PC-9 (cell line): ENCODE measurements at regions not wholly inside any gene's neighbourhood (a gene's known extent, or its start where the extent isn't known, plus 50 kb on each side); places are given as distances from the start of the nearest gene placed in this dataset.

Experiments
- BruUV-seq: library from RNA; stranded (reverse); fragments of 400-500 nt; replicated peaks from 2 replicates; lab custom pipeline; 2021; lab: Mats Ljungman, UMichigan
- CTCF ChIA-PET: fragments of 300-600 bp; sonication (Branson Sonifier 250); formaldehyde crosslinking; loops from one replicate; lab custom pipeline; 2022; ENCODE audit warnings: antibody characterized with exemption; lab: Charles Lee
- POLR2A ChIA-PET: fragments of 300-600 bp; sonication (Branson Sonifier 250); formaldehyde crosslinking; loops from one replicate; lab custom pipeline; 2022; ENCODE audit warnings: antibody characterized with exemption; ENCODE audit not compliant: unreplicated experiment; lab: Charles Lee
- DNase-seq, 2 experiments: peaks; one replicate each; pipeline versions ENCODE4 v3.0.0 to v3.0.0-alpha.2; 2015 to 2022; ENCODE audit warnings: mixed read lengths in 1 of 2
- H2AFZ ChIP-seq: fragments of 200-600 bp; sonication (generic); 2 replicates; pipeline ENCODE4 v1.8.1; 2017; ENCODE audit warnings: antibody characterized with exemption
- H3F3A ChIP-seq: fragments of 200-600 bp; sonication (generic); 2 replicates; pipeline ENCODE4 v1.8.1; 2017; ENCODE audit warnings: antibody characterized with exemption, mild to moderate bottlenecking, low read depth; ENCODE audit not compliant: insufficient read depth
- H3K27ac ChIP-seq: fragments of 200-600 bp; sonication (generic); 2 replicates; pipeline ENCODE4 v1.6.1; 2016; ENCODE audit warnings: mixed run types
- H3K27me3 ChIP-seq: fragments of 200-600 bp; sonication (generic); 2 replicates; pipeline ENCODE4 v1.6.1; 2016; ENCODE audit warnings: low read depth, mixed run types; ENCODE audit not compliant: insufficient read depth
- H3K36me3 ChIP-seq: fragments of 200-600 bp; sonication (generic); 2 replicates; pipeline ENCODE4 v1.6.1; 2016; ENCODE audit warnings: low read depth, mixed run types
- H3K4me1 ChIP-seq: fragments of 200-600 bp; sonication (generic); replicated peaks from 2 replicates; pipeline ENCODE4 v1.6.1; 2016; ENCODE audit warnings: mixed run types; ENCODE audit not compliant: insufficient read depth
- H3K4me2 ChIP-seq: fragments of 200-600 bp; sonication (generic); 2 replicates; pipeline ENCODE4 v1.6.1; 2017; ENCODE audit warnings: mixed run types
- H3K4me3 ChIP-seq: fragments of 200-600 bp; sonication (generic); 2 replicates; pipeline ENCODE4 v1.6.1; 2016; ENCODE audit warnings: mixed run types
- H3K79me2 ChIP-seq: fragments of 200-600 bp; sonication (generic); 2 replicates; pipeline ENCODE4 v1.6.1; 2017; ENCODE audit warnings: low read depth, mixed run types
- H3K9me2 ChIP-seq: fragments of 200-600 bp; sonication (generic); 2 replicates; pipeline ENCODE4 v1.8.1; 2017; ENCODE audit warnings: mild to moderate bottlenecking; ENCODE audit not compliant: insufficient read depth
- H3K9me3 ChIP-seq: fragments of 200-600 bp; sonication (generic); 2 replicates; pipeline ENCODE4 v1.8.1; 2016; ENCODE audit warnings: low read depth; ENCODE audit not compliant: insufficient read depth
- H4K20me1 ChIP-seq: fragments of 200-600 bp; sonication (generic); 2 replicates; pipeline ENCODE4 v1.8.1; 2017; ENCODE audit not compliant: insufficient read depth
- CTCF ChIP-seq: fragments of 200-600 bp; sonication (generic); conservative IDR thresholded peaks from 2 replicates; pipeline ENCODE4 v1.6.1; 2017; ENCODE audit warnings: mixed run types, antibody characterized with exemption, mild to moderate bottlenecking, moderate library complexity
- EZH2 ChIP-seq: fragments of 200-600 bp; sonication (generic); IDR thresholded peaks from 2 replicates; pipeline ENCODE4 v1.8.0; 2017; ENCODE audit warnings: antibody characterized with exemption, low read depth
- intact Hi-C: fragments of 100-400 bp; cut with micrococcal nuclease; formaldehyde crosslinking; loops from one replicate; pipeline ENCODE4 v1.10.0; 2022; ENCODE audit not compliant: unreplicated experiment

GRCh38 chr5:175815126-175815913 is 56.1 kb upstream of the CPLX2 start:
- H3K9me2 ChIP-seq: no peaks in the 10 kb centered on the region
- BruUV-seq: no TSS peak
- peak overlapping the region; percentile 88 for H3K27ac ChIP-seq
- ChIA-PET POLR2A (no interaction called here), CTCF (no interaction called here)
- peak overlapping the region; percentile 56 for H3K4me2 ChIP-seq
- H4K20me1 ChIP-seq: no peaks in the 10 kb centered on the region
- no peak for DNase-seq
- H3K27me3 ChIP-seq: no peaks in the 10 kb centered on the region
- H3K36me3 ChIP-seq: no peaks in the 10 kb centered on the region
- H3F3A ChIP-seq: peaks cover 27% of the 10 kb centered on the region
- H3K4me3 ChIP-seq: no peak overlapping the region
- TF ChIP-seq CTCF (no peak), EZH2 (no peak)
- intact Hi-C loops: no loop called here
- peak overlapping the region; percentile 41; the same call in 1 of the 2 replicates for H2AFZ ChIP-seq
- peaks cover 38% of the 10 kb centered on the region for H3K4me1 ChIP-seq
- H3K9me3 ChIP-seq: no peaks in the 10 kb centered on the region
- H3K79me2 ChIP-seq: no peaks in the 10 kb centered on the region

- ChIA-PET CTCF (no interaction called here), POLR2A (no interaction called here)
These were observed 55.0 kb upstream of the CPLX2 start for GRCh38 chr5:175816348-175816747.

GRCh38 chr5:175819090-175819425 is 52.3 kb upstream of the CPLX2 start:
- BruUV-seq: no TSS peak
- POLR2A ChIA-PET: no interaction called here
- H3K4me1 ChIP-seq: peaks cover 40% of the 10 kb centered on the region

More at GRCh38 chr5:175816348-175816747, 55.0 kb upstream of the CPLX2 start:
- H3K4me1 ChIP-seq: peaks cover 34% of the 10 kb centered on the region
- no peaks in the 10 kb centered on the region for H3K9me2 ChIP-seq
- intact Hi-C loops: no loop called here
- no peak overlapping the region for H2AFZ ChIP-seq
- no TSS peak for BruUV-seq
- H3K27me3 ChIP-seq: no peaks in the 10 kb centered on the region
- H3K4me3 ChIP-seq: no peak overlapping the region
- no peaks in the 10 kb centered on the region for H3K36me3 ChIP-seq
- no peaks in the 10 kb centered on the region for H3K9me3 ChIP-seq
- DNase-seq: no peak
- H3F3A ChIP-seq: peaks cover 27% of the 10 kb centered on the region
- H4K20me1 ChIP-seq: no peaks in the 10 kb centered on the region
- H3K79me2 ChIP-seq: no peaks in the 10 kb centered on the region
- no peak overlapping the region for H3K27ac ChIP-seq
- no peak overlapping the region for H3K4me2 ChIP-seq
- TF ChIP-seq EZH2 (no peak), CTCF (no peak)

More at GRCh38 chr5:175819090-175819425, 52.3 kb upstream of the CPLX2 start:
- no peaks in the 10 kb centered on the region for H3K9me3 ChIP-seq
- no peak overlapping the region for H3K27ac ChIP-seq
- CTCF ChIA-PET: no interaction called here
- peaks cover 40% of the 10 kb centered on the region for H3F3A ChIP-seq
- no peak overlapping the region for H3K4me2 ChIP-seq
- no peaks in the 10 kb centered on the region for H3K79me2 ChIP-seq
- H2AFZ ChIP-seq: no peak overlapping the region
- no peak overlapping the region for H3K4me3 ChIP-seq
- H4K20me1 ChIP-seq: no peaks in the 10 kb centered on the region
- no peaks in the 10 kb centered on the region for H3K27me3 ChIP-seq
- intact Hi-C loops: no loop called here
- no peaks in the 10 kb centered on the region for H3K36me3 ChIP-seq
- TF ChIP-seq EZH2 (no peak), CTCF (no peak)
- H3K9me2 ChIP-seq: no peaks in the 10 kb centered on the region
- DNase-seq: no peak
